ENCODE measurements at regions not wholly inside any gene's neighbourhood (a gene's known extent, or its start where the extent isn't known, plus 50 kb on each side); places are given as distances from the start of the nearest gene placed in this dataset.

DNA sequence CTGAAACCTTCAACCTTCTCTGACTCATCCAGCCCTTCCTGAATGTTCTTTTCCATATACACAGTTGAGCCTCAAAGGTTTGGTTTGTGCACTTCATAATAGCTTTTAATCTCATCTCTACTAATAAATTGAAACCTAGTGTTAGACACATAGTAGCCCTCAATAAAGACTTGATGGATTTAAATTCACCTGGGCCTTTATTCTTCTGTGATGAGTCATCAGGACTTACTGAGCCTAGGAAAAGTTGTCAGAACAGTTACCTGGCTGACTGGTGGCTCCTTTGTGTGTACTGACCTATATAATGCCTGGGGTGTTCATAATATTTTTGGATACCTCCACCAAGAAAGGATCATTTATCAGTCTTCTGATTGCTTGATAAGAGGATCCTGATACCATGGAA, 86.4 kb upstream of the NTF3 start:
- Histone ChIP-seq H3K9me3 (ENCODE audit: low read length) (no peaks in the 10 kb centered on the region), H3K4me3 (ENCODE audit: low read depth, low read length, poor library complexity, severe bottlenecking) (no peak overlapping the region), H4K20me1 (ENCODE audit: insufficient read depth, low read length) (no peaks in the 10 kb centered on the region), H3K27ac (ENCODE audit: low read depth, low read length, poor library complexity, severe bottlenecking) (no peak overlapping the region), H3K27me3 (ENCODE audit: insufficient read depth, low read length) (no peaks in the 10 kb centered on the region), H2AFZ (ENCODE audit: low read length) (no peak overlapping the region), H3K9me2 (ENCODE audit: low read depth, low read length) (no peaks in the 10 kb centered on the region), H3K36me3 (ENCODE audit: insufficient read depth, low read length) (no peaks in the 10 kb centered on the region), H3K4me2 (ENCODE audit: low read length) (no peak overlapping the region), H3K79me2 (ENCODE audit: insufficient read depth, low read length) (no peaks in the 10 kb centered on the region), H3K9ac (ENCODE audit: low read length) (no peak overlapping the region), H3F3A (ENCODE audit: insufficient read depth, low read length) (no peaks in the 10 kb centered on the region), H3K4me1 (ENCODE audit: insufficient read depth, low read length, severe bottlenecking) (no peaks in the 10 kb centered on the region)
- TF ChIP-seq CTCF (IDR thresholded peaks at IDR 0.05; ENCODE audit: low read length) = no peak
- no peak for TF ChIP-seq EZH2 (IDR thresholded peaks at IDR 0.05; ENCODE audit: borderline replicate concordance, low read length)

DNA sequence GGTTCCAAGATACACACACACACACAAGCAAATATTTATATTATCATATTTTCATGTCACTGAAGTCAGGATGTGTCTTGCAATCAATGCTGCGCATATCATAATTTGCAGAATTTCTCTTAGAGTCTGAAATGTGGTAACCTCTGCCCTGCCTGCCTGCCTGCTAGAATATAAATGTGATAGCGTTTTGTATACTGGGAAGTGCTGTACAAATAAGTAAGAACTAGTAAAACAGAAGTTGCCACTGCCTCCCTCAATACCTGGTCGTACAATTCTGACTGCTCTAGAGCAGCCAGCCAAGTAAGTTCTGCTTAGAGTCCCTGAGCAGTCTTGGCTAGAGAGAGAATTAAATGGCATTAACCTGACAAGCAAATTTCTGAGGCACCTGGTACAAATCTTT, 83.9 kb upstream of the NTF3 start:
- no peak overlapping the region for H2AFZ ChIP-seq (ENCODE audit: low read length)
- H3K9me3 ChIP-seq (ENCODE audit: low read length) = no peaks in the 10 kb centered on the region
- no peak overlapping the region for H3K4me2 ChIP-seq (ENCODE audit: low read length)
- no peaks in the 10 kb centered on the region for H3K79me2 ChIP-seq (ENCODE audit: insufficient read depth, low read length)
- H3F3A ChIP-seq (ENCODE audit: insufficient read depth, low read length) = no peaks in the 10 kb centered on the region
- no peaks in the 10 kb centered on the region for H3K9me2 ChIP-seq (ENCODE audit: low read depth, low read length)
- H3K4me1 ChIP-seq (ENCODE audit: insufficient read depth, low read length, severe bottlenecking) = no peaks in the 10 kb centered on the region
- H3K9ac ChIP-seq (ENCODE audit: low read length) = no peak overlapping the region
- H4K20me1 ChIP-seq (ENCODE audit: insufficient read depth, low read length) = no peaks in the 10 kb centered on the region
- H3K27ac ChIP-seq (ENCODE audit: low read depth, low read length, poor library complexity, severe bottlenecking) = no peak overlapping the region
- no peak overlapping the region for H3K4me3 ChIP-seq (ENCODE audit: low read depth, low read length, poor library complexity, severe bottlenecking)
- TF ChIP-seq CTCF (IDR thresholded peaks at IDR 0.05; ENCODE audit: low read length) (no peak), EZH2 (IDR thresholded peaks at IDR 0.05; ENCODE audit: borderline replicate concordance, low read length) (no peak)
- H3K27me3 ChIP-seq (ENCODE audit: insufficient read depth, low read length) = no peaks in the 10 kb centered on the region
- H3K36me3 ChIP-seq (ENCODE audit: insufficient read depth, low read length) = no peaks in the 10 kb centered on the region

GRCh38 chr12:5348491-5348890, 83.4 kb upstream of the NTF3 start:
- Histone ChIP-seq H2AFZ (ENCODE audit: low read length) (no peak overlapping the region), H3K4me2 (ENCODE audit: low read length) (no peak overlapping the region), H3K9ac (ENCODE audit: low read length) (no peak overlapping the region), H3K9me2 (ENCODE audit: low read depth, low read length) (no peaks in the 10 kb centered on the region), H3K9me3 (ENCODE audit: low read length) (no peaks in the 10 kb centered on the region), H3K79me2 (ENCODE audit: insufficient read depth, low read length) (no peaks in the 10 kb centered on the region), H3K36me3 (ENCODE audit: insufficient read depth, low read length) (no peaks in the 10 kb centered on the region), H3F3A (ENCODE audit: insufficient read depth, low read length) (no peaks in the 10 kb centered on the region), H4K20me1 (ENCODE audit: insufficient read depth, low read length) (no peaks in the 10 kb centered on the region), H3K27ac (ENCODE audit: low read depth, low read length, poor library complexity, severe bottlenecking) (no peak overlapping the region), H3K27me3 (ENCODE audit: insufficient read depth, low read length) (no peaks in the 10 kb centered on the region), H3K4me3 (ENCODE audit: low read depth, low read length, poor library complexity, severe bottlenecking) (no peak overlapping the region), H3K4me1 (ENCODE audit: insufficient read depth, low read length, severe bottlenecking) (no peaks in the 10 kb centered on the region)
- TF ChIP-seq CTCF (IDR thresholded peaks at IDR 0.05; ENCODE audit: low read length) (no peak), EZH2 (IDR thresholded peaks at IDR 0.05; ENCODE audit: borderline replicate concordance, low read length) (no peak)
